GM23248 (cell line): ENCODE measurements at regions not wholly inside any gene's neighbourhood (a gene's known extent, or its start where the extent isn't known, plus 50 kb on each side); places are given as distances from the start of the nearest gene placed in this dataset.

Source experiments
- EZH2 ChIP-seq: fragments of 200-600 bp; sonication (generic); IDR thresholded peaks from 2 replicates; pipeline ENCODE4 v1.6.1; 2018; ENCODE audit warnings: antibody characterized with exemption, mild to moderate bottlenecking; ENCODE audit not compliant: insufficient read depth, poor library complexity, severe bottlenecking
- EZH2phosphoT487 ChIP-seq: fragments of 200-600 bp; sonication (generic); IDR thresholded peaks from 2 replicates; pipeline ENCODE4 v1.6.1; 2018; ENCODE audit warnings: antibody characterized with exemption, moderate library complexity, mild to moderate bottlenecking, low read depth; ENCODE audit not compliant: insufficient read depth

DNA sequence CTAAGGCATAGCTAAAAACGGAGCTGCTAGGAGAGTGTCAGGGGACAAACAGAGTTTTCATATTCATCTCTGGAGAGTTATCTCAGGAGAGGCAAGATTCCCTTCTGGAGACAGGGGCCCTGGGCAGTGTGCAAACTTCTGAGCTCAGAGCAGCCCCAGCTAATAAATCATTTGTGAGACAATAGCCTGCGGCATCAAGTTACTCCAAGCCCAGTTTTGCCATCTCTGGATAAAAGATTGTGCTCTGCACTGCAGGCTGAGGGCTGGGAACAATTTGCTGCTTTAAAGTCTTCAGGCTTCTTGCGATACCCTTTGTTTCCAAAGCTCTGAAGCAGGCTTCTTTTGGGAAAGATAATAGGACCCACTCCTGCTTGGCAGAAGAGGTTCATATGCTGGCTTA is 164.3 kb upstream of the BRINP1 start:
- TF ChIP-seq EZH2phosphoT487, result no peak
- TF ChIP-seq EZH2, result no peak
